Panc1 (cell line): ENCODE measurements at regions not wholly inside any gene's neighbourhood (a gene's known extent, or its start where the extent isn't known, plus 50 kb on each side); places are given as distances from the start of the nearest gene placed in this dataset.

ENCODE experiments used
- ATAC-seq: fragments of 200-7000 bp; cut with Tn5 transposase; 2 replicates; pipeline ENCODE4 v1.9.1; 2020; ENCODE audit warnings: mild to moderate bottlenecking, moderate library complexity
- BruUV-seq: library from RNA; stranded (reverse); fragments of 400-500 nt; replicated peaks from 2 replicates; lab custom pipeline; 2021; lab: Mats Ljungman, UMichigan
- CTCF ChIA-PET: fragments of 300-600 bp; sonication (Branson Sonifier 250); formaldehyde crosslinking; loops from one replicate; lab custom pipeline; 2022; ENCODE audit warnings: antibody characterized with exemption; lab: Charles Lee
- POLR2A ChIA-PET: fragments of 300-600 bp; sonication (Branson Sonifier 250); formaldehyde crosslinking; loops from one replicate; lab custom pipeline; 2022; ENCODE audit warnings: antibody characterized with exemption; lab: Charles Lee
- DNase-seq: peaks from one replicate; pipeline ENCODE4 v3.0.0-alpha.2; 2010; ENCODE audit warnings: low read depth, low spot score
- H3K27ac ChIP-seq: 2 replicates; pipeline ENCODE4 v1.5.1; 2011; ENCODE audit warnings: mild to moderate bottlenecking, low read length, inconsistent platforms
- H3K27me3 ChIP-seq: fragments of 200-500 bp; sonication (Bioruptor generic); 2 replicates; pipeline ENCODE4 v1.6.0; 2014; ENCODE audit warnings: low read length, inconsistent platforms; ENCODE audit not compliant: control insufficient read depth, insufficient read depth
- H3K36me3 ChIP-seq: fragments of 200-500 bp; sonication (Bioruptor generic); 2 replicates; pipeline ENCODE4 v1.5.1; 2014; ENCODE audit warnings: inconsistent platforms, mild to moderate bottlenecking, low read length, moderate library complexity; ENCODE audit not compliant: control insufficient read depth, insufficient read depth
- H3K4me1 ChIP-seq: 2 replicates; pipeline ENCODE4 v1.5.1; 2011; ENCODE audit warnings: inconsistent platforms, mild to moderate bottlenecking, low read length, moderate library complexity; ENCODE audit not compliant: control insufficient read depth, insufficient read depth
- H3K4me3 ChIP-seq, 2 experiments: 2 replicates each; pipeline ENCODE4 v1.5.1; 2011 to 2012; ENCODE audit warnings: low read depth in 2 of 2, low read length in 2 of 2, mild to moderate bottlenecking in 2 of 2, inconsistent platforms in 1 of 2, moderate library complexity in 1 of 2
- H3K9me3 ChIP-seq: fragments of 200-500 bp; sonication (Bioruptor generic); 2 replicates; pipeline ENCODE4 v1.5.1; 2014; ENCODE audit warnings: low read depth, mild to moderate bottlenecking, inconsistent platforms, low read length, moderate library complexity; ENCODE audit not compliant: control insufficient read depth, insufficient read depth
- POLR2AphosphoS5 ChIP-seq: IDR thresholded peaks from 2 replicates; pipeline ENCODE4 v1.6.1; 2012; ENCODE audit warnings: mild to moderate bottlenecking, low read depth, low read length, moderate library complexity
- SIN3A ChIP-seq: IDR thresholded peaks from 2 replicates; pipeline ENCODE4 v1.6.1; 2012; ENCODE audit warnings: low read depth, mild to moderate bottlenecking, low read length, moderate library complexity, borderline replicate concordance; ENCODE audit not compliant: insufficient read depth
- TCF7L2 ChIP-seq: IDR thresholded peaks from 2 replicates; pipeline ENCODE4 v1.6.1; 2011; ENCODE audit warnings: mild to moderate bottlenecking, low read depth, low read length, inconsistent platforms
- in situ Hi-C: cut with HindIII; loops from 2 replicates; pipeline ENCODE4 v1.10.0; 2016; ENCODE audit warnings: low sequenced_read_pairs, low pct_unique_long_range_greater_than_20kb
- intact Hi-C: fragments of 100-400 bp; cut with micrococcal nuclease; formaldehyde crosslinking; loops from one replicate; pipeline ENCODE4 v1.10.0; 2022; ENCODE audit not compliant: unreplicated experiment
- TF ChIP-seq, protein P1 (sequence below), 2 experiments: IDR thresholded peaks; 2 replicates each; pipeline ENCODE4 v1.6.1; 2011 to 2012; ENCODE audit warnings: low read depth in 2 of 2, control low read depth in 1 of 2, low read length in 1 of 2, mild to moderate bottlenecking in 1 of 2, moderate library complexity in 1 of 2; ENCODE audit not compliant: insufficient read depth in 1 of 2
- TF ChIP-seq, protein P2 (sequence below): fragments of 450-650 bp; IDR thresholded peaks from 2 replicates; pipeline ENCODE4 v1.5.1; 2017; ENCODE audit warnings: mild to moderate bottlenecking

GRCh38 chrX:66915893-66916292, 277.0 kb upstream of the EDA2R start:
- ChIA-PET CTCF (no interaction called here), POLR2A (no interaction called here)
- no TSS peak for BruUV-seq
- no peaks in the 10 kb centered on the region for H3K27me3 ChIP-seq
- in situ Hi-C loops (no loop called here), intact Hi-C loops (no loop called here)
- H3K9me3 ChIP-seq, result no peaks in the 10 kb centered on the region
- H3K27ac ChIP-seq, result no peak overlapping the region
- ATAC-seq (no peak), DNase-seq (no peak)
- H3K4me3 ChIP-seq, result no peak overlapping the region
- TF ChIP-seq POLR2AphosphoS5, result no peak
- no peak for TF ChIP-seq SIN3A
- TF ChIP-seq TCF7L2, result no peak
- TF ChIP-seq, protein P1, sequence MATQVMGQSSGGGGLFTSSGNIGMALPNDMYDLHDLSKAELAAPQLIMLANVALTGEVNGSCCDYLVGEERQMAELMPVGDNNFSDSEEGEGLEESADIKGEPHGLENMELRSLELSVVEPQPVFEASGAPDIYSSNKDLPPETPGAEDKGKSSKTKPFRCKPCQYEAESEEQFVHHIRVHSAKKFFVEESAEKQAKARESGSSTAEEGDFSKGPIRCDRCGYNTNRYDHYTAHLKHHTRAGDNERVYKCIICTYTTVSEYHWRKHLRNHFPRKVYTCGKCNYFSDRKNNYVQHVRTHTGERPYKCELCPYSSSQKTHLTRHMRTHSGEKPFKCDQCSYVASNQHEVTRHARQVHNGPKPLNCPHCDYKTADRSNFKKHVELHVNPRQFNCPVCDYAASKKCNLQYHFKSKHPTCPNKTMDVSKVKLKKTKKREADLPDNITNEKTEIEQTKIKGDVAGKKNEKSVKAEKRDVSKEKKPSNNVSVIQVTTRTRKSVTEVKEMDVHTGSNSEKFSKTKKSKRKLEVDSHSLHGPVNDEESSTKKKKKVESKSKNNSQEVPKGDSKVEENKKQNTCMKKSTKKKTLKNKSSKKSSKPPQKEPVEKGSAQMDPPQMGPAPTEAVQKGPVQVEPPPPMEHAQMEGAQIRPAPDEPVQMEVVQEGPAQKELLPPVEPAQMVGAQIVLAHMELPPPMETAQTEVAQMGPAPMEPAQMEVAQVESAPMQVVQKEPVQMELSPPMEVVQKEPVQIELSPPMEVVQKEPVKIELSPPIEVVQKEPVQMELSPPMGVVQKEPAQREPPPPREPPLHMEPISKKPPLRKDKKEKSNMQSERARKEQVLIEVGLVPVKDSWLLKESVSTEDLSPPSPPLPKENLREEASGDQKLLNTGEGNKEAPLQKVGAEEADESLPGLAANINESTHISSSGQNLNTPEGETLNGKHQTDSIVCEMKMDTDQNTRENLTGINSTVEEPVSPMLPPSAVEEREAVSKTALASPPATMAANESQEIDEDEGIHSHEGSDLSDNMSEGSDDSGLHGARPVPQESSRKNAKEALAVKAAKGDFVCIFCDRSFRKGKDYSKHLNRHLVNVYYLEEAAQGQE (IDR thresholded peaks at IDR 0.05; ENCODE audit: insufficient read depth in 1 of 2, low read depth in 2 of 2, low read length in 1 of 2), result no peak
- TF ChIP-seq, protein P2, sequence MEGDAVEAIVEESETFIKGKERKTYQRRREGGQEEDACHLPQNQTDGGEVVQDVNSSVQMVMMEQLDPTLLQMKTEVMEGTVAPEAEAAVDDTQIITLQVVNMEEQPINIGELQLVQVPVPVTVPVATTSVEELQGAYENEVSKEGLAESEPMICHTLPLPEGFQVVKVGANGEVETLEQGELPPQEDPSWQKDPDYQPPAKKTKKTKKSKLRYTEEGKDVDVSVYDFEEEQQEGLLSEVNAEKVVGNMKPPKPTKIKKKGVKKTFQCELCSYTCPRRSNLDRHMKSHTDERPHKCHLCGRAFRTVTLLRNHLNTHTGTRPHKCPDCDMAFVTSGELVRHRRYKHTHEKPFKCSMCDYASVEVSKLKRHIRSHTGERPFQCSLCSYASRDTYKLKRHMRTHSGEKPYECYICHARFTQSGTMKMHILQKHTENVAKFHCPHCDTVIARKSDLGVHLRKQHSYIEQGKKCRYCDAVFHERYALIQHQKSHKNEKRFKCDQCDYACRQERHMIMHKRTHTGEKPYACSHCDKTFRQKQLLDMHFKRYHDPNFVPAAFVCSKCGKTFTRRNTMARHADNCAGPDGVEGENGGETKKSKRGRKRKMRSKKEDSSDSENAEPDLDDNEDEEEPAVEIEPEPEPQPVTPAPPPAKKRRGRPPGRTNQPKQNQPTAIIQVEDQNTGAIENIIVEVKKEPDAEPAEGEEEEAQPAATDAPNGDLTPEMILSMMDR, result no peak
- no peaks in the 10 kb centered on the region for H3K4me1 ChIP-seq
- H3K36me3 ChIP-seq, result no peaks in the 10 kb centered on the region

- H3K27me3 ChIP-seq, result no peaks in the 10 kb centered on the region
- H3K36me3 ChIP-seq, result no peaks in the 10 kb centered on the region
- no peak overlapping the region for H3K27ac ChIP-seq
- POLR2A ChIA-PET, result no interaction called here
- H3K4me1 ChIP-seq, result no peaks in the 10 kb centered on the region
- no peak for ATAC-seq
- in situ Hi-C loops (no loop called here), intact Hi-C loops (no loop called here)
- DNase-seq, result no peak
- CTCF ChIA-PET, result no interaction called here
- BruUV-seq, result no TSS peak
- no peaks in the 10 kb centered on the region for H3K9me3 ChIP-seq
- TF ChIP-seq, protein P1 (IDR thresholded peaks at IDR 0.05; ENCODE audit: insufficient read depth in 1 of 2, low read depth in 2 of 2, low read length in 1 of 2), result no peak
- TF ChIP-seq POLR2AphosphoS5, result no peak
- TF ChIP-seq SIN3A, result no peak
- no peak for TF ChIP-seq TCF7L2
- TF ChIP-seq, protein P2, result no peak
- H3K4me3 ChIP-seq, result no peak overlapping the region
Measured at GRCh38 chrX:66914080-66914479, 275.2 kb upstream of the EDA2R start.
